GM21786 (cell line): ENCODE measurements at regions not wholly inside any gene's neighbourhood (a gene's known extent, or its start where the extent isn't known, plus 50 kb on each side); places are given as distances from the start of the nearest gene placed in this dataset.
A peak's percentile ranks its signal among the peaks of the same experiment; 100 is the strongest.

Source experiments
- ATAC-seq: cut with Tn5 transposase; IDR thresholded peaks from one replicate; pipeline ENCODE4 v1.9.1; 2021; ENCODE audit not compliant: unreplicated experiment

DNA sequence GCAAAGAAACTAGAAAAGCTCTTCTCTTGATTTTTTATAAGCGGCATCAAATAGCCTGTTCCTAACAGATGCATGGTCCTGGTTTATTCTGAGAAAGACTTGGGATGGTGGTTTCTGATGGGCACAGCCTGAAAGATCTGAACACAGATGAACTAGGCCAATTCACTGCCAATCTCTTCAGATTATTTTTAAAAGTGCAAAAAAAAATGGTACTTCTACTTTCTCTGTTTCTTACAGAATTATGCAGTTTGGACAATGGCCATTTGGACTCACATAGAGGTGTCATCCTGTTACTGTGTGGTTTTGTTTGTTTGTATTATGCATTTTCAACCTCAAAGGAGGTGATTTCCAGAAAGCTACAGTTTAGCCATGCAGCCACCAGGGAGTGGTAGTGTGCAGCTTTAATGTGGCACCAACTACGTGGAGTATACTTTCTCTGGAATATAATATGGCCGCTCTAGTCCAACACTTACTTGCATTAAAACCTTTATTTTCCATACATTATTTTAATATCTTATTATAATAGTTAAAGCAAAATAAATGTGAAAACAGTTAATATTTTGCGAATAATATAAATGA is 469.8 kb upstream of the KIRREL3 start:
- ATAC-seq = peak; percentile 64

DNA sequence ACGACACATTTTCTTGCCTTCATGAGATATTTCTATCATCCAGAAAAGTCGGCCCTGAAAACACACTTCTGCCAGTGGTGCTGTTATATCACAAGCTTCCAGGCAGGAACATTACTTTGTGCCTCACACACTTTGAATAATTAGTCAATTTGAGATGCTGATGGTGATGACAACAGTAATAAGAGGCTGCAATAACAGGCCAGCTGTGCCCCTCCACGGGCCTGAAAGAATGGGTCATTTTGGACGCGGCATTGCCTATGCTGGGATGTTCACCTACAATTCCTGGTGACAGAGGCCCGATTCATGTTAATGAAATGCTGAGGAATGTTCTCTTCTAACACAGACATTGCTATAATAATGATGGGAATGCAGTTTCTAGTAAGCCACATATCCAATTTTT is 463.8 kb upstream of the KIRREL3 start:
- ATAC-seq = no peak

DNA sequence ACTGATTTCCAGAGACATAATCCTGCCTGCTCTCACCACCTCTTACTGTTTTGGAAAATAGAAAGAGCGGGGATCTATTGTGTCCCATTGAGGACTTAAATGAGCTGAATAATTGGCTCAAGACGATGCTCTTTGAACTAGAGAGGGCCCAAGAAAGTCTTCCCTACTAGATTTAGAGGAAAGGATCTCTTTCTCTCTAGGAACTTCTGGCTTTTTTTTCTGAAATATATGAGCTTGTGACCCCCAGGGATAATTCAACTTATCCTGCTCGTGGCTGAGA is 461.4 kb upstream of the KIRREL3 start:
- no peak for ATAC-seq

DNA sequence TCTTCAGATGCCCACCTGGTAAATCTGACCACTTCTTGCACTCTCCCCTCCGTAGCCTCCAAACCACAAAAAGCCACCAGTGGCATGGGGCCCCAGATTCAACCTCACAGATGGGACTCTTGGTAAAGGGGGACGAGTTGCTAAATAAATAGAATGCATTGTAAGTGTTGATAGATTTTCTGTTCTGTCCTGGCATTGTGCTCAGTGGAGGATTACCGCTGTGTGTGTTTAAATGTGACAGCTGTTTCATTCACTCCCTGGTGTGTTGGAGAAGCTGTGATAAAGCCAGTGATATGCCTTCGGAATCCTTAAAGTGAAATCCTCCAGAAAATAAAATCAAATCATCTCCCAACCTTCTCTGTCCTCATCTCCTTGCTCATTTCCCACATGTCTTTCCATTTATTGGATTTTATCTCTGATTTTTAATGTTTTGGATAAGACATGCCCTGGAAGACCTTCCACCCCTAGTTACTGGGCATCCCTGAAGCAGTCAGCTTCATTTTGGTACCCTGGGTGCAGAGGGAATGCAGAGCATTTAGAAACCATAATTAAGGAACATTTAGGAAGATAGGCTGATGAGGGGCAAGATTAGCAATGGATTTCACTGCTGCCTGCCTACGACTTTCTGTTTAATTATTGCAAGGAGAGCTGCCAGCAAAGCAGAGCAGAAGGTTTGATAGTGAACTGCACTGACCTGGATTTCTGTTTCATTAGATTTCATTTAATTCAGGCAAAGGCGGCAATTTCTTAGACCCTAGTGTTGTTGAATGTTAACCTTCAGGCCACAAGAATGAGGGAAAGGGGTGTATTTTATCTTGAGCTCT is 460.9 kb upstream of the KIRREL3 start:
- ATAC-seq = no peak

DNA sequence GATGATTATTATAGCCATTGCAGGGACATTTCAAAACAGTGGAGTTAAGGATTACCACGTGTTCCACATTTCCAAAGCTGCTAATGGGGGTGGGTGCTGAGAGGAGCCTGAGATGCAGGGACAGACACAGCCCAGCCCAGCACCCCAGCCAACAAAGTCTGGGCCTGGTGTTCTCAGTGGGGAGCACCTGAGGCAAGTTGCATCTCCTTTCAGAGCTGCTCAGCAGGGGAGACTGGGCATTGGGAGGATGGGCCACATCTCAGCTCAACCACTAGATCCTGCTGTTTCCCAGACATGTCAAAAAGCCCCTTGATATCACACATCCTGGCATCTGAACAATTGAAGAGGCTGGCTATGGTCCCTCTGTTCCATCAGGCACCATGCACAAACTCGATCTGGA is 458.0 kb upstream of the KIRREL3 start:
- ATAC-seq = no peak

DNA sequence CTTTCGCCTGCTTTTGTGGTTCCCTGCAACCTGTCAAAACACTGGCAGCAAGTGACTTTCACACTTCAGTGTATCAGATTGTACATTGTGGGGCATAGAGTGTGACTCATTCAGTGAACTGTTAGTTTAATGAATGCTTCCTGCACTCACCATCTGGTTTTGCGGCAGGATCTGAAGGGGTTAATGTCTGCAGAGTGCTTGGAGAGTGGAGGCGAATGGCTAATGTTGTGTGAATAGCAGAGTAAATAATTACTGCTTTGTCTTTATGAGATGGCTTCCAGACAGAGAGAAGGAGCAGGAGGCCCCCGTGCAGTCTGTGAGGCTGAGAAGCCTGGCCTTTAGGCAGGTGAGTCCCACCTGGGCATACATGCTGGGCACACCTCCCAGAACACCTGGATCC is 454.3 kb upstream of the KIRREL3 start:
- ATAC-seq = no peak

DNA sequence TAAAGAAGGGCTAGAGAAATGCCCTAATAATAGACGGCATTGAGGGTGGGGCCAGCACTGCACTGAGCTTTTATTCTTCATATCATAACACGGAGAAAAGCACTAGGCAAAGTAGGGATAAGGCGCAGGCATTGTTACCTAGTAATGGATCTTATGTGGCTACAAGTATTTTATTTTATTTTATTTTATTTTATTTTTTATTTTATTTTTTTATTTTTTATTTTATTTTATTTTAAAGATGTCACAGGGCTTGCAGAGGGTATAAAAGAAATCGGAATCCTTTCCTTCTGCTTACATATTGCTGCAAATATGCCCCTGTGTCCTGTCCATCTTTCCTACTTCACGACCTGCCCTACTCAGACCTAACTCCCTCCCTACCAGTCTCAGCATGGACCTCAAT is 452.0 kb upstream of the KIRREL3 start:
- ATAC-seq = no peak

DNA sequence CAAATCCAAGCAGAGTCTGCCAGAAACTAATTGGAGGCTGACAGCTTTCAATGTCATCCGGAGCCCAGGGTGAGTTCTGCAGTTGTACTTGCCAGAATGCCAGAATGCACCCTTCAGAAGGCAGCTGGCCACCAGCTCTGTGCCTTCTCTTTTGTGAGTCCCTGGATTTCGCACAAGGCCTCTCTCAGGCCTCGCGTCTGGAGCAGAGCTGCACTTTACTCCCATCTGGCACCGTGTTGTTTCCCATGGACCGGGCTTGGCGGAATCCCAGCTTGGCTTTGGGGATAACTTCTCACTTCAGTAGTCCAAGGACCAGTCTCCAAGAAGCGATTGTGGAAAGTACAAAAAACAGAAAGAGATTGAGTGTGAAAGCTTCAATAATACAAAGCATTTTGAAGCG is 451.3 kb upstream of the KIRREL3 start:
- no peak for ATAC-seq

DNA sequence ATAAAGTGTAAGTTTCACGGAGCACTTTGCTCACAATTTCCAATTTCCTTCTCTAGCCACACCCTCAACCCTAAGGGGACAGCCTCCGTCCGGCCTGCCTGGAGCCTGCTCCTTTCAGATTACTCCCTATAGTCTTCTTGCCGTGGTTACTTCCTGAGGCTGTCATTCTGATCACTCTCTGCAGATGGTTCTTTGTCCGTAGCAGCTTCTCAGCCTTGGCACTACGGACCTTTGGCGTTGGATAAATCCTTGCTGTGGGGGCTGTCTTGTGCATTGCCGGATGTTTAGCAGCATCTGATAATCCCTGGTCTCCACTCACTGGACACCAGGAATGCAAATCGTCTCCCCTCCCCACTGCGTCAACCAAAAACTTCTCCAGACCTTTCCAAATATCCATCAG is 447.5 kb upstream of the KIRREL3 start:
- no peak for ATAC-seq

DNA sequence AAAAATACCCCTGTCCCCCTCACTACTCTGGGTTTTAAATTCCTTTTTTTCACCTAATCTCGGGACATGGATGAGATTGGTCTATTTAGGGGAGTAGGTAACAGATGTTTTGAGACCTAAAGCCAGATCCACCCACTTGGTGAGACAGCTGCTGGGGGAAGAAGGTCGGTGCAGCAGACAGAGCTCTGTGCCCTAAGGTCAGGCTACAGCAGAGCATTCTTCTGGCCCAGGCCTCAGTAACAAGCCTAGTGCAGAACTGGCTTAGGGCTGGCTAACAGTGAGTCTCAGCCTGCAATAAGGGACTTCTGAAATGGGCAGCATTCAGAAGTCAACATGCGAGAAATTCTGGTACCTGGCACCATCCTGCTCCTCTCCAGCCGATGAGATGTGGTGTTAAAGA is 444.9 kb upstream of the KIRREL3 start:
- ATAC-seq = no peak

DNA sequence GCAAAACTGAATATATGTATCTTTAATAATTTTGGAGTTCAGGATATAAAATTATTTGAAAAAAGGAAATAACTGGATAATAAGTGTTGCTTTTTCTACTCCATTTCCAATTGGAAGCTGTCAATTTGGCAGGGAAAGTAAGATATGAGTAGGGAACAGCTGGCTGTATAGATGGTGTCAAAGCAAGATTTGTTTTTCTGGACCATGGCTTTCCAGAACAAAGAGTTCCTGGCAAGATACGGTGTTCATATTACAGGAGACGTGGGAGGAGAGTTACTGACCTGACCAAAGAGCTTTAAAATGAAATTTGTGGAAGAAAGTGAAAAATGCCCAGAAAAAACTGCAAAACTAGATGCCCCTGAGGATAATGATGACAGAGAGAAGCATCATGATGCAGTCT is 442.7 kb upstream of the KIRREL3 start:
- ATAC-seq = no peak

DNA sequence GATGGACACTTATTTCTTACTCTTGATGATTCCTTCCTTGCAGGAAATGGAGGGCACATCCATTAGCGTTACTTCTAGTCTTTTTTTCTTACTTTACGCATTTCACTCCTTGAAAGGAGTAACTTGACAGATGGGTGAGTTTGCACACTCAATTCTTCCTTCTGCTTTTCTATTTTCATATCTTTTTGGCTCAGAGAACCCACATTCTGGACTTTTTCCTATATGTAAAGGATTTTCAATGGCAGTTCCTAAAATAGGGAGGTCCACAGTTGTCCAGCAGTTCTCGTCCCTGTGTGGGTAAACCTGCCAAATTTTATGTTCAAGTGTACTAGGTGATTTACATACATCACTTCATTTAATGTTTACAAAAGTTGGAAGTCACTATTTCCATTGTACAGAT is 440.0 kb upstream of the KIRREL3 start:
- no peak for ATAC-seq

DNA sequence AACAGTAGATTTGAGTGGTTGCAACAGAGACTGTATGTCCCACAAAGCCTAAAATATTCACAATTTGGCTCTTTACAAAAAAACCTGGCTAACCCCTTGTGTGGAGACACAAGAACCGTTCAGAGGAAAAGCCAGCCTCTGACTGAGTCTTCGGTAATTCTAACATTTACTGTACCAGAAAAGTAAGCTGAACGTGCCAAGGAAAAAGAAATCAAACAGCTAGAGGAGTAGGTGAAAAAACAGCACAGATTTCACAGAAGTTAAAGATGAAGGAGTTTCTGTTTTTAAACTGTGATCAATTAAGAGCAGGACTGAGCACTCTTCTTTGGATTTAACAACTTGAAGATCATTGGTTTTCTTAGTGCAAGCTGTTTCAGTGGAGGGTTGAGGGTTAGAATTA is 424.7 kb upstream of the KIRREL3 start:
- ATAC-seq = no peak

DNA sequence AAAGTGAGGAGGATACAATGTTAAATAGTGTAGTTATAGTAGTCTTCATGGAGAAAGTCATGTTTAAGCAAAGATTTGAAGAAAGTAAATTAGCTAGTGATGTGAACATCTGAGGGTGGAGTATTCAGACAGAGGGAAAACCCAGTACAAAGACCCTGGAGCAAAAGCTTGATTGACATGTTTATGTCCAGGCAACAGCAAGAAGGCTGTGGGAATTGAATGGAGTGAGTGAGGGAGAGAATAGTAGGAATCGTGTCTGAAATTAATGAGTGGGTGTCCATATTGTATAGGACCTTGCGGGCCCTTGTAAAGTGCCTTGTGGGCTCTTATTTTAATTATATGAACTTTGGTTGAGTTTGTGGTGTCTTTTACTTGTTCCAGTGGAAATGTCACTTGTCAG is 424.1 kb upstream of the KIRREL3 start:
- ATAC-seq = no peak

DNA sequence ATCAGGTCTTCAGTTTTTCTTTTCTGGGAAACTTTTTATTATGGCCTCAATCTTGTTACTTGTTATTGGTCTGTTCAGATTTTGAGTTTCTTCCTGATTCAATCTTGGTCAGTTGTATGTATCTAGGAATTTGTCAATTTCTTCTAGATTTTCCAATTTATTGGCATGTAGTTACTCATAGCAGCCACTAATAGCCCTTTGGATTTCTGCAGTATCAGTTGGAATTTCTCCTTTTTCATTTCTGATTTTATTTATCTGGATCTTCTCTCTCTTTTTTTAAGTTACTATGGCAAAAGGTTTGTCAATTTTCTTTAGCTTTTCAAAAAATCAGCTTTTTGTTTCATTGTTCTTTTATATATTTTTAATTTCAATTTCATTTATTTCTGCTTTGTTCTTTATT is 419.6 kb upstream of the KIRREL3 start:
- no peak for ATAC-seq

DNA sequence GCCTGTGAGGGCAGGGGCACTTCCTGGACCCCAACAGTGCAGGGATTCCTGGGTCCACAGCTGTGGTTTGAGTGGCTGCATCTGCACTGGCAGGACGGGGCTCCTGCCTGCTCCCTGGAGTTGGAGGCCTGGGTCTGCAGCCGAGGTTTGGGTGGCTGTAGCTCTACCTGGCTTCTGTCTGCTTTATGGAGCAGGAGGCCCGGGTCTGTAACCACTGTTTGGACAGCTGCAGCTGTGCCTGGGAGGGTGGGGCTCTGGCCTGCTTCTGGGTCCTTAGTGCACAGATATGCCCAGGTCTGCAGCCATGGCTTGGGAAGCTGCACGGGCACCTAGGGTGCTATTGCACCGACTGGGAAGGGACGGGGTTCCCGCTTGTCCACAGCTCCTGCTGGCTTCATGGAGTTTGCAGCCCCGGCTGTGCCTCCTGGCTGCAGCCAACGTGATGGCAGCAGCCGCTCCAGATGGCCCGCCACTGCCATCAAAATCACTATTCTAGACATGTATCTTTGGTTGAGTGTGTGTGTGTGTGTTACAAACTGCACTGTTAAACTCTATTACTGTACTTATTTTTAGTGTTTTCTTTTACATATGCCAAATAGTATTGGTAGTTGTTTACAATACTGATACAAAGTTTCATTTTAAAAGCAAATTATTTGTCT is 412.3 kb upstream of the KIRREL3 start:
- no peak for ATAC-seq

DNA sequence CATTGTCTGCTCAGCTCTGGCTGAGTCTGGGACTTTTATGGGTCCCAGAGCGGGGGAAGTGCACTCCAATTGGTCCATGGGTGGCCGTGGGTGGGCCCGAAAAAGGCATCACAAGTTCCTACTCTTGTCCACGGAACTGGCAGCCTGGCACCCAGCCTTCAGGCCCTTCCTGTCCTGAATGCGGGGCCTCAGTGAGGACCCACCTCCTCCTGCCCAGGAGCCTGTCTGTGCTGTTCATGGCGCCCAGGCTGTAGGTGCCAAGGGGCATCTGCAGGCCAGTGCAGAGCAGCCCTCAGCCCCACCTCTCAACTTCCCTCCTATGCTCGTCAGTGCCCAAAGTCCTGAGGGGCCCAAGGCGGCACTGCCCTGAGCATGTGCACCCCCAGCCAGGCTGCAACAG is 411.7 kb upstream of the KIRREL3 start:
- no peak for ATAC-seq

DNA sequence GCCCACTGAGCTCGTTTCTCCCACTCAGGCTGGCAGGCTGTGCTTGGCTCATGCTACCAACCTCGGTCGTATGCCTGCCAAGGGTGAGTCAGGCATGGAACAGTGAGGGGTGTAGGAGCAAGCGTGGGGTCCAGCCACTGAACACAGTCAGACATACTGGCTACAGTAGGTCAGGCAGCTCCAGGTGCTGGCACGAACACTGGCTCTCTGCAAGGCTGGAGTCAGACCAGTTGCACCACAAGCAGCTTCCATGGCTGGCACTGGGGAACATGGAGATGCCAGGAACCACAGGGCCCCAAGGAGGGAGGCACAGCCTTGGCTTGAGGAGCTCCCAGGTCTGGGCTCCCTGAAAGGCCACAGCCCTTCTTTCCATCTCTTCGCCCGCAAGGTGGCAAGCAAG is 410.7 kb upstream of the KIRREL3 start:
- no peak for ATAC-seq

DNA sequence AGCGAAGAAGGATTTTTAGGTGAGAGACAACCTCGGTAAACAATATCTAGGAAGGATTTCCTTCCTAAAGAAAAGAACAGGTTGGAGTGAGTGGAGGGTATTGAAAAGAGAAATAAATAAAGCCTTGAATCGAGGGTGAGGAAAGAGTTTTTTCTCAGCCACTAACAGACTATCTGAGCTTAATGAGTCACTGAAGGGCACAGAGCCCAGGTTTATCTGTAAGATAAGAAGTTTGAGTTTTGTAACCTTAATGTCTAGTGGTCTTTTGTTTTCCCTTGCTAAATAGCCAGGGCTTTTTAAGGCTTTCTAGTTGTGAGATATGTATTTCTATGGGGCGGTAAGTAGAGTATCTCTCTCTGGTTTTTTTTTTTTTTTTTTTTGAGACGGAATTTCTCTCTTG is 394.5 kb upstream of the KIRREL3 start:
- ATAC-seq = no peak

DNA sequence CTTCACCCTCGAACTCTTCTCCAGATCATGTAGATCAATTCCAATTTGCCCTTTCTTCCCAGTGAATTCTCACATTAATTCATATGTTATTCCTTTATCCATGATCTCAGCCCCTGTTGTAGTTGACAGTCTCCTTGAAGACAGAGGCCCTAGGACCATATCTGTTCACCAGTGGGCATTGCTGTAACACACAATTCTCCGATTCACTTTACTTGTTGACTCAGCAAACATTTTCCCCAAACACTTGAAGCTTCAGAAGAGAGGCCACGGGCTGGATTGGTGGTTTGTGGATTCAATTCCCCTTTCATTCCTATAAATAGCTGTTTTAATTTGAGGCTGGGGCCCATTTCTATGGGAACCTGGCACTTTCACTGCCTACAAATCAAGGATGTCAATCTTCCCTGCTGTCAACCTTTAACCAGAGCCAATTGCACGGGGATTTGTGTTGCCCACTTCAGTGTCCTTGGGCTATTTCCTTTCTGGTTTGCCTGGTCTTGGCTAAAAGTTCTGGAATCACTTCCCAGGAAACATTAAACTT is 393.0 kb upstream of the KIRREL3 start:
- ATAC-seq = no peak

DNA sequence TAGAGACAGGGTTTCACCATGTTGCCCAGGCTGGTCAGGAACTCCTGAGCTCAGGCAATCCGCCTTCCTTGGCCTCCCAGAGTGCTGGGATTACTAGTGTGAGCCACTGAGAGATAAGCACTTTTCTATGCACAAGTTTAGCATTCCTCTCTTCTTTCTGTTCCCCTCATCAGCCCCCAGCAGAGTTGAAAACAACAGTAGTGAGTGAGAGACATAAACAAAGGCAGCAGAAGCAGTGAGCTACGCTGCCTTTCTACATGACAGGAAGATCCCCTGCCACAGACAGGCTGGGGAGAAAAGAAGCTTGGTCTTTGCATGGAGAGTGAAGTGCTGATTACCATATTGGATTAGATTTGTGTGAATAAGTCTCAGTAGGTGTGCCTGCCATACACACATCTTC is 392.0 kb upstream of the KIRREL3 start:
- no peak for ATAC-seq

DNA sequence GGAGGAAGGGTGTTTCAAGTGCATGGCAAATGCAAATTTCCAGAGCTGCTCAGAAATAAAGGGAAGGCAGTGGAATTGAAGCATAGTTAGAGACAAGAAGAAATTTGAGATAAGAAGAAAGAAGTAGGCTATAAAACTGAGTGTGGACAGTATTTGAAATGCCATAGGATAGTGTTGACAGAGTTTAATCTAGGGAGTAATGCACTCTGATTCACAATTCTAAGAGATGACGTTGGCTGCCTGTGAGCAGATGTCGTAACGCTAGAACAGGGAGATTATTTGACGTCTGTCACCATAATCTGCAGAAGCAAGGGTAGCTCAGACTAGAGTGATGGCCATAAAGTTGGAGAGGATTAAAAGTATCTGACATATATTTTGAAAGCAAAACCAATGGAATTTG is 389.9 kb upstream of the KIRREL3 start:
- no peak for ATAC-seq
